ENCODE measurements at regions not wholly inside any gene's neighbourhood (a gene's known extent, or its start where the extent isn't known, plus 50 kb on each side); places are given as distances from the start of the nearest gene placed in this dataset.

DNA sequence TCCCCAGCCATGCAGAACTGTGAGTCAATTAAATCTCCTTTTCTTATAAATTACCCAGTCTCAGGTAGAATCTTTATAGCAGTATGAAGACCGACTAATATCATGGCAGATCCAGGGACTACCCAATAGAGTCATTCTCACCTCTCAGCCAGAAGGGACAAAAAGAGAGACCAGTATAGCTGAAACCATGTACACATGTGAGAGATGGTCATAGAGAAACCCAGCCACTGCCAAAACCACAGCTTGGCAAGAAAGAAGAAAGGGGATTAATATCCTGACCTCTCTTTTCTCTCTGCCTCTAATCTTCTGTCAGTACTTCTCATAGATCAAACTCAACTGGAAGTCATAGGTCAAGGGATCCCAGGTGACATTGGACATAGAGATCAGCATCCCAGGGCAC, 109.8 kb downstream of the CCDC34 start:
- TF ChIP-seq POLR2A (IDR thresholded peaks at IDR 0.05) (no peak), EP300 (IDR thresholded peaks at IDR 0.05; ENCODE audit: low read depth) (no peak), POLR2AphosphoS5 (IDR thresholded peaks at IDR 0.05) (no peak)
- TF ChIP-seq, protein P1, sequence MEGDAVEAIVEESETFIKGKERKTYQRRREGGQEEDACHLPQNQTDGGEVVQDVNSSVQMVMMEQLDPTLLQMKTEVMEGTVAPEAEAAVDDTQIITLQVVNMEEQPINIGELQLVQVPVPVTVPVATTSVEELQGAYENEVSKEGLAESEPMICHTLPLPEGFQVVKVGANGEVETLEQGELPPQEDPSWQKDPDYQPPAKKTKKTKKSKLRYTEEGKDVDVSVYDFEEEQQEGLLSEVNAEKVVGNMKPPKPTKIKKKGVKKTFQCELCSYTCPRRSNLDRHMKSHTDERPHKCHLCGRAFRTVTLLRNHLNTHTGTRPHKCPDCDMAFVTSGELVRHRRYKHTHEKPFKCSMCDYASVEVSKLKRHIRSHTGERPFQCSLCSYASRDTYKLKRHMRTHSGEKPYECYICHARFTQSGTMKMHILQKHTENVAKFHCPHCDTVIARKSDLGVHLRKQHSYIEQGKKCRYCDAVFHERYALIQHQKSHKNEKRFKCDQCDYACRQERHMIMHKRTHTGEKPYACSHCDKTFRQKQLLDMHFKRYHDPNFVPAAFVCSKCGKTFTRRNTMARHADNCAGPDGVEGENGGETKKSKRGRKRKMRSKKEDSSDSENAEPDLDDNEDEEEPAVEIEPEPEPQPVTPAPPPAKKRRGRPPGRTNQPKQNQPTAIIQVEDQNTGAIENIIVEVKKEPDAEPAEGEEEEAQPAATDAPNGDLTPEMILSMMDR (IDR thresholded peaks at IDR 0.05): no peak

All from transverse colon (tissue), 4 donors.